ENCODE measurements at regions not wholly inside any gene's neighbourhood (a gene's known extent, or its start where the extent isn't known, plus 50 kb on each side); places are given as distances from the start of the nearest gene placed in this dataset.

- TF ChIP-seq EZH2phosphoT487 (IDR thresholded peaks at IDR 0.05; ENCODE audit: borderline replicate concordance, low read depth, low read length) (no peak), CTCF (conservative IDR thresholded peaks at IDR 0.05; ENCODE audit: low read length) (no peak)
- no peak for DNase-seq (ENCODE audit: low spot score)
- no peaks in the 10 kb centered on the region for H4K20me1 ChIP-seq (ENCODE audit: insufficient read depth, low read length)
- H3K9me2 ChIP-seq (ENCODE audit: insufficient read depth, low read length) = no peaks in the 10 kb centered on the region
- no TSS peak for BruUV-seq (replicated peaks)
- no peak overlapping the region for H3K4me2 ChIP-seq (ENCODE audit: low read length)
- H2AFZ ChIP-seq (ENCODE audit: low read length) = no peak overlapping the region
- H3K27ac ChIP-seq (ENCODE audit: low read depth, low read length, poor library complexity, severe bottlenecking) = no peak overlapping the region
- ChIA-PET CTCF (ENCODE audit: unreplicated experiment) (no interaction called here), POLR2A (no interaction called here)
- no peaks in the 10 kb centered on the region for H3K9me3 ChIP-seq (ENCODE audit: low read length)
- H3K36me3 ChIP-seq (ENCODE audit: insufficient read depth, low read length) = no peaks in the 10 kb centered on the region
- no peaks in the 10 kb centered on the region for H3K79me2 ChIP-seq (ENCODE audit: insufficient read depth, low read depth, low read length)
- intact Hi-C loops (cut with micrococcal nuclease; ENCODE audit: unreplicated experiment) = no loop called here
- no peak overlapping the region for H3K4me3 ChIP-seq (ENCODE audit: low read depth, low read length, poor library complexity, severe bottlenecking)
- no peaks in the 10 kb centered on the region for H3K4me1 ChIP-seq (ENCODE audit: insufficient read depth, low read length, poor library complexity, severe bottlenecking)
Measured at GRCh38 chr12:91273560-91273959, 90.9 kb upstream of the DCN start.

GRCh38 chr12:91272461-91273063, 89.9 kb upstream of the DCN start:
- Histone ChIP-seq H3K9me2 (ENCODE audit: insufficient read depth, low read length) (no peaks in the 10 kb centered on the region), H3K9me3 (ENCODE audit: low read length) (no peaks in the 10 kb centered on the region), H3K4me1 (ENCODE audit: insufficient read depth, low read length, poor library complexity, severe bottlenecking) (no peaks in the 10 kb centered on the region), H3K27ac (ENCODE audit: low read depth, low read length, poor library complexity, severe bottlenecking) (no peak overlapping the region), H3K79me2 (ENCODE audit: insufficient read depth, low read depth, low read length) (no peaks in the 10 kb centered on the region), H4K20me1 (ENCODE audit: insufficient read depth, low read length) (no peaks in the 10 kb centered on the region), H3K36me3 (ENCODE audit: insufficient read depth, low read length) (no peaks in the 10 kb centered on the region), H3K4me3 (ENCODE audit: low read depth, low read length, poor library complexity, severe bottlenecking) (no peak overlapping the region), H3K4me2 (ENCODE audit: low read length) (no peak overlapping the region), H2AFZ (ENCODE audit: low read length) (no peak overlapping the region)
- ChIA-PET POLR2A (no interaction called here), CTCF (ENCODE audit: unreplicated experiment) (no interaction called here)
- TF ChIP-seq CTCF (conservative IDR thresholded peaks at IDR 0.05; ENCODE audit: low read length) = no peak
- TF ChIP-seq EZH2phosphoT487 (IDR thresholded peaks at IDR 0.05; ENCODE audit: borderline replicate concordance, low read depth, low read length) = no peak
- no TSS peak for BruUV-seq (replicated peaks)
- no peak for DNase-seq (ENCODE audit: low spot score)
- intact Hi-C loops (cut with micrococcal nuclease; ENCODE audit: unreplicated experiment) = no loop called here

- Histone ChIP-seq H3K27ac (ENCODE audit: low read depth, low read length, poor library complexity, severe bottlenecking) (no peak overlapping the region), H3K9me3 (ENCODE audit: low read length) (no peaks in the 10 kb centered on the region), H3K4me3 (ENCODE audit: low read depth, low read length, poor library complexity, severe bottlenecking) (no peak overlapping the region), H2AFZ (ENCODE audit: low read length) (no peak overlapping the region), H4K20me1 (ENCODE audit: insufficient read depth, low read length) (no peaks in the 10 kb centered on the region), H3K4me2 (ENCODE audit: low read length) (no peak overlapping the region), H3K36me3 (ENCODE audit: insufficient read depth, low read length) (no peaks in the 10 kb centered on the region), H3K4me1 (ENCODE audit: insufficient read depth, low read length, poor library complexity, severe bottlenecking) (no peaks in the 10 kb centered on the region), H3K79me2 (ENCODE audit: insufficient read depth, low read depth, low read length) (no peaks in the 10 kb centered on the region), H3K9me2 (ENCODE audit: insufficient read depth, low read length) (no peaks in the 10 kb centered on the region)
- ChIA-PET CTCF (ENCODE audit: unreplicated experiment) (no interaction called here), POLR2A (no interaction called here)
- intact Hi-C loops (cut with micrococcal nuclease; ENCODE audit: unreplicated experiment) = no loop called here
- no TSS peak for BruUV-seq (replicated peaks)
- no peak for DNase-seq (ENCODE audit: low spot score)
- TF ChIP-seq CTCF (conservative IDR thresholded peaks at IDR 0.05; ENCODE audit: low read length) (no peak), EZH2phosphoT487 (IDR thresholded peaks at IDR 0.05; ENCODE audit: borderline replicate concordance, low read depth, low read length) (no peak)
Measured at GRCh38 chr12:91271185-91271584, 88.6 kb upstream of the DCN start.
